SK-N-SH treated with all-trans-retinoic acid at 6 μM for 48 hours (cell line): ENCODE measurements at regions not wholly inside any gene's neighbourhood (a gene's known extent, or its start where the extent isn't known, plus 50 kb on each side); places are given as distances from the start of the nearest gene placed in this dataset.
A peak's percentile ranks its signal among the peaks of the same experiment; 100 is the strongest.

ENCODE experiments used
- ATAC-seq: fragments of 200-7000 bp; cut with Tn5 transposase; 3 replicates; pipeline ENCODE4 v1.9.1; 2020; ENCODE audit warnings: mild to moderate bottlenecking, moderate library complexity
- ARNTL ChIP-seq: fragments of 450-650 bp; formaldehyde crosslinking; IDR thresholded peaks from 2 replicates; pipeline ENCODE4 v1.5.0; 2020; ENCODE audit warnings: low read depth, mild to moderate bottlenecking, moderate library complexity, borderline replicate concordance
- BACH2 ChIP-seq: fragments of 250-450 bp; sonication (Bioruptor Pico); IDR thresholded peaks from 2 replicates; pipeline ENCODE4 v1.9.0; 2021; ENCODE audit warnings: mild to moderate bottlenecking, borderline replicate concordance
- CREB5 ChIP-seq: fragments of 250-450 bp; sonication (Bioruptor Pico); IDR thresholded peaks from 2 replicates; pipeline ENCODE4 v1.5.1; 2020; ENCODE audit warnings: low read depth, mild to moderate bottlenecking, moderate library complexity
- CSDC2 ChIP-seq: fragments of 250-450 bp; sonication (Bioruptor Pico); IDR thresholded peaks from 2 replicates; pipeline ENCODE4 v1.5.0; 2020; ENCODE audit warnings: mild to moderate bottlenecking, moderate library complexity
- ESRRG ChIP-seq: fragments of 250-450 bp; sonication (Bioruptor Pico); IDR thresholded peaks from 2 replicates; pipeline ENCODE4 v1.6.1; 2021; ENCODE audit warnings: mild to moderate bottlenecking
- GLIS3 ChIP-seq: fragments of 250-450 bp; sonication (Bioruptor Pico); IDR thresholded peaks from 2 replicates; pipeline ENCODE4 v1.5.0; 2020; ENCODE audit warnings: mild to moderate bottlenecking, moderate library complexity
- ISL1 ChIP-seq: fragments of 250-450 bp; sonication (Bioruptor Pico); IDR thresholded peaks from 2 replicates; pipeline ENCODE4 v2.1.2; 2022; ENCODE audit warnings: mild to moderate bottlenecking, moderate library complexity
- OSR1 ChIP-seq: fragments of 250-450 bp; sonication (Bioruptor Pico); IDR thresholded peaks from 2 replicates; pipeline ENCODE4 v1.8.0; 2022; ENCODE audit warnings: moderate library complexity, mild to moderate bottlenecking, inconsistent platforms
- PPARA ChIP-seq: fragments of 250-450 bp; sonication (Bioruptor Pico); IDR thresholded peaks from 2 replicates; pipeline ENCODE4 v1.5.0; 2020; ENCODE audit warnings: mild to moderate bottlenecking, borderline replicate concordance
- RARB ChIP-seq: fragments of 250-450 bp; sonication (Bioruptor Pico); IDR thresholded peaks from 2 replicates; pipeline ENCODE4 v1.8.0; 2021; ENCODE audit warnings: mild to moderate bottlenecking, moderate library complexity
- TCF4 ChIP-seq: fragments of 250-450 bp; sonication (Bioruptor Pico); IDR thresholded peaks from 2 replicates; pipeline ENCODE4 v1.8.0; 2021; ENCODE audit warnings: mild to moderate bottlenecking, moderate library complexity, borderline replicate concordance
- TOX ChIP-seq: fragments of 250-450 bp; sonication (Bioruptor Pico); IDR thresholded peaks from 2 replicates; pipeline ENCODE4 v1.8.0; 2021; ENCODE audit warnings: mild to moderate bottlenecking, moderate library complexity, borderline replicate concordance
- ZC3H10 ChIP-seq: fragments of 250-450 bp; sonication (Bioruptor Pico); IDR thresholded peaks from 2 replicates; pipeline ENCODE4 v1.5.1; 2021; ENCODE audit warnings: mild to moderate bottlenecking, moderate library complexity
- ZFP3 ChIP-seq: fragments of 250-450 bp; sonication (Bioruptor Pico); IDR thresholded peaks from 2 replicates; pipeline ENCODE4 v1.5.0; 2020; ENCODE audit warnings: mild to moderate bottlenecking, moderate library complexity
- ZFP30 ChIP-seq: fragments of 450-650 bp; formaldehyde crosslinking; IDR thresholded peaks from 2 replicates; pipeline ENCODE4 v1.5.0; 2022; ENCODE audit warnings: mild to moderate bottlenecking, moderate library complexity
- ZNF70 ChIP-seq: fragments of 450-650 bp; formaldehyde crosslinking; IDR thresholded peaks from 2 replicates; pipeline ENCODE4 v1.5.0; 2020; ENCODE audit warnings: mild to moderate bottlenecking, moderate library complexity
- ZNF8 ChIP-seq: fragments of 450-650 bp; formaldehyde crosslinking; IDR thresholded peaks from 2 replicates; pipeline ENCODE4 v1.5.0; 2020; ENCODE audit warnings: mild to moderate bottlenecking, moderate library complexity
- TF ChIP-seq, protein P1 (sequence below): fragments of 250-450 bp; sonication (Bioruptor Pico); IDR thresholded peaks from 2 replicates; pipeline ENCODE4 v1.8.0; 2021; ENCODE audit warnings: low read depth, mild to moderate bottlenecking, moderate library complexity, borderline replicate concordance
- TF ChIP-seq, protein P2 (sequence below): fragments of 250-450 bp; sonication (Bioruptor Pico); IDR thresholded peaks from 2 replicates; pipeline ENCODE4 v1.5.1; 2021; ENCODE audit warnings: mild to moderate bottlenecking, moderate library complexity
- TF ChIP-seq, protein P3 (sequence below): fragments of 250-450 bp; sonication (Bioruptor Pico); IDR thresholded peaks from 2 replicates; pipeline ENCODE4 v1.8.0; 2020; ENCODE audit warnings: mild to moderate bottlenecking, moderate library complexity, borderline replicate concordance
- TF ChIP-seq, protein P4 (sequence below): fragments of 250-450 bp; sonication (Bioruptor Pico); IDR thresholded peaks from 2 replicates; pipeline ENCODE4 v1.5.0; 2020; ENCODE audit warnings: mild to moderate bottlenecking, moderate library complexity

DNA sequence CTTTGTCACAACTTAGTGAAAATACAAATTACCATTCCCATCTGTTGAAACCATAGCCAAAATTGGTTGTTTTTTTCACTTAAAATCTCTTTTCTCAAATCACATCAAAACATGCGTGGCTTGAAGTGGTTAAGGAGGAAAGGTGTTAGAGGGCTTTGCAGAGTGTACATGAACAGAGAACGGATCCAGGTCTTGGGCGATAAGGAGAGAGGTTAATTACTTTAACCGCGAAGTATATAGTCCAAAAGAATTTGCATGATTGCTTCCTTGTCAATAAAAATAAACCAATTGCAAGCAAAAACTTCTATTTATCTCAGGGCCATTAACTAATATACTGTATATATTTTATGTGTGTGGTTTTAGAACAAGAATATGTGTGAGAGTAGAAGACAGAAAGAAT is 813.9 kb upstream of the SORCS1 start:
- TF ChIP-seq RARB (CRISPR knock-in tag) (no peak), CREB5 (no peak)
- no peak for ATAC-seq

DNA sequence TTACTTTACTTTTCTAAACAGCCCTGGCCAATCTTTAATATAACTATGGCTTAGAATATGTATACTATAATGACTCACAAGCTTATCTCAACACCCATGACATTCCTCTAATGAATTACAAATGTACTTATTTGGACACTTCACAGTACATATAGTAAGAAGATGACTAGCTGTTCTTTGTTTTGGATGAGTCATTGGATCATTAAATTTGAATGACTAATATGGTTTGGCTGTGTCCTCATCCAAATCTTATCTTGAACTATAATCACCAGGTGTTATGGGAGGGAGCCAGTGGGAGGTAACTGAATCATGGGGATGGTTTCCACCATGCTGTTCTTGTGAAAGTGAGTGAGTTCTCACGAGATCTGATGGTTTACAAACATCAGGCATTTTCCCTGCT is 807.5 kb upstream of the SORCS1 start:
- ATAC-seq, result no peak
- no peak for TF ChIP-seq OSR1 (CRISPR knock-in tag)
- no peak for TF ChIP-seq ZFP30 (CRISPR knock-in tag)
- TF ChIP-seq, protein P1, sequence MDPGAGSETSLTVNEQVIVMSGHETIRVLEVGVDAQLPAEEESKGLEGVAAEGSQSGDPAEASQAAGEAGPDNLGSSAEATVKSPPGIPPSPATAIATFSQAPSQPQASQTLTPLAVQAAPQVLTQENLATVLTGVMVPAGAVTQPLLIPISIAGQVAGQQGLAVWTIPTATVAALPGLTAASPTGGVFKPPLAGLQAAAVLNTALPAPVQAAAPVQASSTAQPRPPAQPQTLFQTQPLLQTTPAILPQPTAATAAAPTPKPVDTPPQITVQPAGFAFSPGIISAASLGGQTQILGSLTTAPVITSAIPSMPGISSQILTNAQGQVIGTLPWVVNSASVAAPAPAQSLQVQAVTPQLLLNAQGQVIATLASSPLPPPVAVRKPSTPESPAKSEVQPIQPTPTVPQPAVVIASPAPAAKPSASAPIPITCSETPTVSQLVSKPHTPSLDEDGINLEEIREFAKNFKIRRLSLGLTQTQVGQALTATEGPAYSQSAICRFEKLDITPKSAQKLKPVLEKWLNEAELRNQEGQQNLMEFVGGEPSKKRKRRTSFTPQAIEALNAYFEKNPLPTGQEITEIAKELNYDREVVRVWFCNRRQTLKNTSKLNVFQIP (CRISPR knock-in tag), result no peak
- no peak for TF ChIP-seq TOX
- TF ChIP-seq ZC3H10 (CRISPR knock-in tag), result peak; percentile 48; the same call in 1 of the 2 replicates
- no peak for TF ChIP-seq ZFP3
- no peak for TF ChIP-seq ESRRG
- no peak for TF ChIP-seq TCF4 (CRISPR knock-in tag)
- TF ChIP-seq RARB (CRISPR knock-in tag), result no peak
- no peak for TF ChIP-seq BACH2 (CRISPR knock-in tag)
- TF ChIP-seq, protein P2, sequence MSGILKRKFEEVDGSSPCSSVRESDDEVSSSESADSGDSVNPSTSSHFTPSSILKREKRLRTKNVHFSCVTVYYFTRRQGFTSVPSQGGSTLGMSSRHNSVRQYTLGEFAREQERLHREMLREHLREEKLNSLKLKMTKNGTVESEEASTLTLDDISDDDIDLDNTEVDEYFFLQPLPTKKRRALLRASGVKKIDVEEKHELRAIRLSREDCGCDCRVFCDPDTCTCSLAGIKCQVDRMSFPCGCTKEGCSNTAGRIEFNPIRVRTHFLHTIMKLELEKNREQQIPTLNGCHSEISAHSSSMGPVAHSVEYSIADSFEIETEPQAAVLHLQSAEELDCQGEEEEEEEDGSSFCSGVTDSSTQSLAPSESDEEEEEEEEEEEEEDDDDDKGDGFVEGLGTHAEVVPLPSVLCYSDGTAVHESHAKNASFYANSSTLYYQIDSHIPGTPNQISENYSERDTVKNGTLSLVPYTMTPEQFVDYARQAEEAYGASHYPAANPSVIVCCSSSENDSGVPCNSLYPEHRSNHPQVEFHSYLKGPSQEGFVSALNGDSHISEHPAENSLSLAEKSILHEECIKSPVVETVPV (CRISPR knock-in tag), result no peak
- TF ChIP-seq ZNF70, result no peak
- TF ChIP-seq, protein P3, sequence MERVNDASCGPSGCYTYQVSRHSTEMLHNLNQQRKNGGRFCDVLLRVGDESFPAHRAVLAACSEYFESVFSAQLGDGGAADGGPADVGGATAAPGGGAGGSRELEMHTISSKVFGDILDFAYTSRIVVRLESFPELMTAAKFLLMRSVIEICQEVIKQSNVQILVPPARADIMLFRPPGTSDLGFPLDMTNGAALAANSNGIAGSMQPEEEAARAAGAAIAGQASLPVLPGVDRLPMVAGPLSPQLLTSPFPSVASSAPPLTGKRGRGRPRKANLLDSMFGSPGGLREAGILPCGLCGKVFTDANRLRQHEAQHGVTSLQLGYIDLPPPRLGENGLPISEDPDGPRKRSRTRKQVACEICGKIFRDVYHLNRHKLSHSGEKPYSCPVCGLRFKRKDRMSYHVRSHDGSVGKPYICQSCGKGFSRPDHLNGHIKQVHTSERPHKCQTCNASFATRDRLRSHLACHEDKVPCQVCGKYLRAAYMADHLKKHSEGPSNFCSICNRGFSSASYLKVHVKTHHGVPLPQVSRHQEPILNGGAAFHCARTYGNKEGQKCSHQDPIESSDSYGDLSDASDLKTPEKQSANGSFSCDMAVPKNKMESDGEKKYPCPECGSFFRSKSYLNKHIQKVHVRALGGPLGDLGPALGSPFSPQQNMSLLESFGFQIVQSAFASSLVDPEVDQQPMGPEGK, result no peak; the same call in 1 of the 2 replicates
- no peak for TF ChIP-seq ZNF8 (CRISPR knock-in tag)
- peak; percentile 36; the same call in 1 of the 2 replicates for TF ChIP-seq ISL1 (CRISPR knock-in tag)

DNA sequence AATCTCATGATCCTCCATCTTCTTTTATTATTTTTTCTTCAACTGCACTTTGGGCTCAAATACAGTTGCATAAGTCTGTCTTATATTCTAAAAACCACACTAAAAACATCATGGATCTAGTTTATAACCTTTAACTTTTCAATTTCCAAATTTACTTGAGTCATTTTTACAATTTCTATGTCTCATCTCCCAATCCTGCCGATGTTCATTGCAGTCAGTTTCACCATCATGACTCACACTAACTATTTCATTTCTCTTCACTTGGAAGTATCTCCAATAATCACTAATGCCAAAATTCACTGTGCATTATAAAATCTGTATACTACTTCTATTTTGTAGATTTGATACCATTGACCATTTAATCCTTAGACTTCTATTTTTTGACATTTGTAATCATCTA is 806.9 kb upstream of the SORCS1 start:
- TF ChIP-seq ZC3H10 (CRISPR knock-in tag) (no peak), CSDC2 (CRISPR knock-in tag) (no peak), ZNF8 (CRISPR knock-in tag) (no peak), ZFP3 (no peak), ZNF70 (no peak), PPARA (CRISPR knock-in tag) (no peak), TCF4 (CRISPR knock-in tag) (no peak), GLIS3 (CRISPR knock-in tag) (no peak), ARNTL (no peak), CREB5 (no peak)
- TF ChIP-seq, protein P4, sequence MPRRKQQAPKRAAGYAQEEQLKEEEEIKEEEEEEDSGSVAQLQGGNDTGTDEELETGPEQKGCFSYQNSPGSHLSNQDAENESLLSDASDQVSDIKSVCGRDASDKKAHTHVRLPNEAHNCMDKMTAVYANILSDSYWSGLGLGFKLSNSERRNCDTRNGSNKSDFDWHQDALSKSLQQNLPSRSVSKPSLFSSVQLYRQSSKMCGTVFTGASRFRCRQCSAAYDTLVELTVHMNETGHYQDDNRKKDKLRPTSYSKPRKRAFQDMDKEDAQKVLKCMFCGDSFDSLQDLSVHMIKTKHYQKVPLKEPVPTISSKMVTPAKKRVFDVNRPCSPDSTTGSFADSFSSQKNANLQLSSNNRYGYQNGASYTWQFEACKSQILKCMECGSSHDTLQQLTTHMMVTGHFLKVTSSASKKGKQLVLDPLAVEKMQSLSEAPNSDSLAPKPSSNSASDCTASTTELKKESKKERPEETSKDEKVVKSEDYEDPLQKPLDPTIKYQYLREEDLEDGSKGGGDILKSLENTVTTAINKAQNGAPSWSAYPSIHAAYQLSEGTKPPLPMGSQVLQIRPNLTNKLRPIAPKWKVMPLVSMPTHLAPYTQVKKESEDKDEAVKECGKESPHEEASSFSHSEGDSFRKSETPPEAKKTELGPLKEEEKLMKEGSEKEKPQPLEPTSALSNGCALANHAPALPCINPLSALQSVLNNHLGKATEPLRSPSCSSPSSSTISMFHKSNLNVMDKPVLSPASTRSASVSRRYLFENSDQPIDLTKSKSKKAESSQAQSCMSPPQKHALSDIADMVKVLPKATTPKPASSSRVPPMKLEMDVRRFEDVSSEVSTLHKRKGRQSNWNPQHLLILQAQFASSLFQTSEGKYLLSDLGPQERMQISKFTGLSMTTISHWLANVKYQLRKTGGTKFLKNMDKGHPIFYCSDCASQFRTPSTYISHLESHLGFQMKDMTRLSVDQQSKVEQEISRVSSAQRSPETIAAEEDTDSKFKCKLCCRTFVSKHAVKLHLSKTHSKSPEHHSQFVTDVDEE, result no peak
- TF ChIP-seq, protein P1 (CRISPR knock-in tag), result no peak
- TF ChIP-seq, protein P3, result no peak
- no peak for ATAC-seq
